ENCODE measurements at regions not wholly inside any gene's neighbourhood (a gene's known extent, or its start where the extent isn't known, plus 50 kb on each side); places are given as distances from the start of the nearest gene placed in this dataset.

- no peak for TF ChIP-seq CTCF (IDR thresholded peaks at IDR 0.05)
- no peak for TF ChIP-seq POLR2A (IDR thresholded peaks at IDR 0.05)
Observed at GRCh38 chr11:134792677-134793076, 380.6 kb upstream of the B3GAT1 start.
